ENCODE measurements at regions not wholly inside any gene's neighbourhood (a gene's known extent, or its start where the extent isn't known, plus 50 kb on each side); places are given as distances from the start of the nearest gene placed in this dataset.
"Not testable (repeated sequence)": the region's sequence is repeated elsewhere in the genome, so short reads cannot be mapped to it uniquely, and the experiment has no call there.

DNA sequence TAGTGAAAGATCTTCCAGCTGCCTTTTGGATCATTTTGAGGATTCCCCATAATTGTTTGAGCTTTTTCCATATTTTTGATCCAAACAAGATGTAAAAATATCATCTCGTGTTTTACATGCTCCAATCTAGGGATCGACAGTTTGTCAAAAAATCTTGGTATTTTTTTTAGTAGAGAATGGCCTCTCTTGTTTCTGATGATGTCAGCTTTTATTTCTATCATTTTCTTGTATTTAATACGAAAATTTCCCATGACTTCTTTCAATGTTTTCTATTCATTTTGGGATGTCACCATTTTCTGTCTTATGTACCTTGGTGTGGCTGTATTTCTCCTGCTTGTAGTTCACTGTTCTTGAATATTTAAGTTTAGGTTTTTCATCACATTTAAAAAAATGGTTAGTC is 812.0 kb upstream of the NCAM2 start:
- no peak for DNase-seq

- DNase-seq, result no peak
Observed at GRCh38 chr21:20187028-20187427, 811.2 kb upstream of the NCAM2 start.

DNA sequence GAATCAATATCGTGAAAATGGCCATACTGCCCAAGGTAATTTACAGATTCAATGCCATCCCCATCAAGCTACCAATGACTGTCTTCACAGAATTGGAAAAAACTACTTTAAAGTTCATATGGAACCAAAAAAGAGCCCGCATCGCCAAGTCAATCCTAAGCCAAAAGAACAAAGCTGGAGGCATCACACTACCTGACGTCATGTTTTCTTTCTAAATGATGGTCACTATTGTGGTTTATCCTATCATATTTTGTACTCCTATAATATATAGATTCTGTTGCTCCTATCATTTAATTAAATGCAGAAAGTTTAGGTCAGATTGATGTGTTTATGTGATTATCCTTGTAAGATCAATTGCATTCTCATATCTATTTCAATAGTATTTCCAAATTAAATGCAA is 796.9 kb upstream of the NCAM2 start:
- not testable (repeated sequence) for DNase-seq

DNA sequence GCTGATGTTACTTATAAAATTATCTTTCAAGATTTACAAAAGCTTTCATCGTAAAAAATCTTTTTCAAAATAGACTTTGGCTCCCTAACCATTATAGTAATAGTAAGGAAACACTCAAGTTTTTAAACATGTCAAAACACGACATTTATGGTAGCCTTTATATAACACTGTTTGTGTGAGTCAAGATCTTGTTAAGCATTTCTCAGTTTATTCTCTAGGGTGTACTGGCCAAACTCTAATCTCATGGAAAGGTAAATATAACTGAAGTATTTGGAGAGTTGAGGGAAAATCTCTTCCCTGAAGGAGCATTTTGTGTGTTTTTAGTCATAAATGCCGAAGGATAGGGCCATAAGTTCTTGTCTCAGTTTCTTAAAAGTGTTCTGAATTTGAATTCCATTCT is 790.9 kb upstream of the NCAM2 start:
- DNase-seq, result no peak

- no peak for DNase-seq
Observed at GRCh38 chr21:20215959-20216358, 782.2 kb upstream of the NCAM2 start.

GRCh38 chr21:20220586-20220985 is 777.6 kb upstream of the NCAM2 start:
- DNase-seq, result no peak

DNA sequence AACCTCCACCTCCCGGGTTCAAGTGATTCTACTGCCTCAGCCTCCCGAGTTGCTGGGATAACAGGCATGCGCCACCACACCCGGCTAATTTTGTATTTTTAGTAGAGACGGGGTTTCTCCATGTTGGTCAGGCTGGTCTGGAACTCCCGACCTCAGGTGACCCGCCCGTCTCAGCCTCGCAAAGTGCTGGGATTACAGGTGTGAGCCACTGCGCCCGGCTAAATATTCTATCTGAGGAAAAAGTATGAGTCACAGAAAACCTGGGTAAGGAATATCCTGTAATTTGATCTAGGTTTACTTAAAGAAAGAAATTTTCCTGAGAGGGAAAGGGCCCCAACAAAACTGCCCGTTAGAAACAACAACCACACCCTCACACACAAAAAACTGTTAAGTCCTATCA is 776.2 kb upstream of the NCAM2 start:
- not testable (repeated sequence) for DNase-seq

DNA sequence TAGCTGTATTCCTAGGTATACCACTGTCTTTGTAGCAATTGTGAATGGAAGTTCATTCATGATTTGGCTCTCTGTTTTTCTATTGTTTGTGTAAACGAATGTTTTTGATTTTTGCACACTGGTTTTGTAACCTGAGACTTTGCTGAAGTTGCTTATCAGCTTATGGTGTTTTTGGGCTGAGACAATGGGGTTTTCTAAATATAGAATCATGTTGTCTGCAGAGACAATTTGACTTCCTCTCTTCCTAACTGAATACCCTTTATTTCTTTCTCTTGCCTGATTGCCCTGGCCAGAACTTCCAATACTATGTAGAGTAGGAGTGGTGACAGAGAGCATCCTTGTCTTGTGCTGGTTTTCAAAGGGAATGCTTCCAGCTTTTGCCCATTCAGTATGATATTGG is 761.6 kb upstream of the NCAM2 start:
- DNase-seq, result not testable (repeated sequence)

GRCh38 chr21:20249401-20249800 is 748.8 kb upstream of the NCAM2 start:
- no peak for DNase-seq

- no peak for DNase-seq
Observed at GRCh38 chr21:20250337-20250736, 747.9 kb upstream of the NCAM2 start.

- DNase-seq, result no peak
Observed at GRCh38 chr21:20253261-20253660, 744.9 kb upstream of the NCAM2 start.

DNA sequence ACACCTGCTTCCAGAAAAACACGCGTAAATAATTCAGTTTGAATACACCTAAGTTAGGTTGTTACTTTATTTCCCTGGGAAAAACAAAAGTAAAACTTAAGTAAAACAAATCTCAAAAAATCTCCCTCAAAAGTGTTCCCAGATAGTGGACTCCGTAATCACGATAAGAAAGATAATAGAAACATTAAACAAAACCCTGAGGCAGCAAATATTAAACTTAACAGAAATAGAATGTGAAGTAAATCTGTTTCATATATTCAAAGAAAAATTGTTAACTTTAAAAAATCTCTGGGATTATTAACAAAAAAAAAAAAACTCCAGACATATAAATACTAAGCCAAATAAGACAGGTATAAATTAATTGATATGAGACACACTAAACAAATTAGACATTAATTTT is 743.2 kb upstream of the NCAM2 start:
- DNase-seq, result no peak

GRCh38 chr21:20257052-20257740 is 741.0 kb upstream of the NCAM2 start:
- no peak for DNase-seq

DNA sequence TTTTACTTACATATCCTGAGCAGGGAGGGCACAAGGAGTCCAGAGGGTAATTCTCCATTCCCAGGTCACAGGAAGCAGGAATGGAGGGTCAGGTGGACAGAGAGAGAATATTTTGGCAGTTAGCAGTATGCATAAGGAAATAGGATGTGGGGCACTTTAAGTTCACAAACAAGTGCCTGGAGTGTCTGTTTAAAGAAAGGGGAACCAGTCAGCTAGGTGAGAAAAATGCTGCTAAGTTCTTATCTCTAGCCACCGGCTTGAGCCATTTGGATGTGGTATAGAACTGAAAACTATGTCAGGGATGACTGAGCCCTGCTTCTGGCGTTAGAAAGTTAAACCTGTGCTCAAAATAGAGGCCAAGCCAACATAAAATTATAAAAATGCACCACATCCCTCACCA is 739.7 kb upstream of the NCAM2 start:
- no peak for DNase-seq

- DNase-seq, result no peak
Observed at GRCh38 chr21:20259031-20259867, 739.0 kb upstream of the NCAM2 start.

DNA sequence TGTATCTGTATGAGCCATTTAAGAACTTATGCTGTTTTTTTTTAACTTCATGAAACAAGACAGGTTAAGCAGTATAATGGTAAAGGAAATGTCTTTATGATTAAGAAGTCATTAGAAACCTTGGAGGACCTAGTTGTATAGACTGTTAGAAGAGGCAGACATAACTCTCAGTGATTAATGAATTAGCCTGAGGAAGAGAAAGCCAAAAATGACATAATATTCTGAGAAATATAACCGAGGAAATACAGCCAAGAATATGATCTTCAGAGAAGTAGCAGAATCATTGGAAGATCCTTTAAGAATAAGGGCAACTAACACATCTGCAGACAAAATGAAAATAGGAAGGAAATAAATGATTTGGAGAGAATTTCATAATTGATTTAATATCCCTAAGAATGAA is 738.1 kb upstream of the NCAM2 start:
- no peak for DNase-seq

DNA sequence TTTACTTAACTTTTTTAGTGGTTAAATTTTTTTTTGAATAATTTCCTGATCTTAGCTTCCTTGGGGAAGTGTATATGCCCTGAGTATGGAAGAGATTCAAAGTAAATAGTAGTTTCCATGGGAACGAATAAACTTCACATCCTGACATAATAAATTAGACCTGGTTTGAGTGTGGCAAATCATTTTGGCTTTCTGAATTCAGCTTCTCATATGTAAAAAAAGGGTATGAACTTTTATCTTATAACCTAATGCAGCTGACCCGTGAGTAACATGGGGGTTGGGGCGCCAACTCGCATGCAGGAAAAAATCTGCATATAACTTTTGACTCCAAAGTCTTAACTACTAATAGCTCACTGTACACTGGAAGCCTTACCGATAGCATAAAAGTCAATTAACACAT is 736.8 kb upstream of the NCAM2 start:
- no peak for DNase-seq

DNA sequence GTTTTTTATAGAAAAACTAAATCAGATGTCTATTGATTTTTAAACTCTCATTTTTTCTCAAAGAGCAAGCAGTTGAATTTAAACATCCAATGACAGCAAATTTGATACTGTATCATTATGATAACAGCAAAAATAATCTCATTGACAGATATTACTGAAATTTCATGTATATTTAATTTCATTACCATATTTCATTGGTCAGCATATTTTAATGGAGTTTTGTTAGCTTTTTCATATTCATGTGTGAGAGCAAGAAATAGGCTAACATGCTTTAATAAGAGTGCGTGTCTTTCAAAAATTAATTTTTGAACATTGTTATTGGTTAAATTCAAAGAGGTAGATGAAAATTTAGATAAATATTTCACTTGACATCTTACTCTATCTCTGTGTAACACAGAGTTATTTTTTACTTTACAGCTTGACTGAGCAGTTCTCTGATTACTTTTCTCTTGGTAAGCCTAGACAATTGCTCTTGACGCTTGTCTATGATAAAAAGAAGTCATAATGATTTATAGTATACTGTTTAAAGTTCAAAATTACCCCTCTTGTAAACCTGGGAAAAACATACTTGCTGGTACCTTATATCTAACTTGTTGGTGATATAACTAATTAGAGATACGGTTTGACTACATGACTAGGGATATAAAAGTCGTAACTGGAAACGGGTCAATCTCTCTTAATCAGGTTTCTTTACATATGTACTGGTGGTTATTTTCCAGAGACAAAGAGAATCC is 732.3 kb upstream of the NCAM2 start:
- DNase-seq, result no peak

DNA sequence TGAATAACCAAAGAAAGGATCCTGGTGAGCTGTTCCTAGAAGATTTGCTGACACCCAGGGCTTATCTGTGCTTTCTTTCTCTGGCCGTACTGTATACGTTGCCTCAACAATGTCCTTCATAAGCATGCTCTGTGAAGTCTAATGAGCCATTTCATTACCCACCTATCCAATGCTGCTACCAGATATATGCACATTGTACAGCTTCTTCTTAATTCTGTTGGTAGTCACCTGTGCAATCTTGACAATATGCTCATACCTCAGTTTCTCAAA is 731.8 kb upstream of the NCAM2 start:
- DNase-seq, result no peak

DNA sequence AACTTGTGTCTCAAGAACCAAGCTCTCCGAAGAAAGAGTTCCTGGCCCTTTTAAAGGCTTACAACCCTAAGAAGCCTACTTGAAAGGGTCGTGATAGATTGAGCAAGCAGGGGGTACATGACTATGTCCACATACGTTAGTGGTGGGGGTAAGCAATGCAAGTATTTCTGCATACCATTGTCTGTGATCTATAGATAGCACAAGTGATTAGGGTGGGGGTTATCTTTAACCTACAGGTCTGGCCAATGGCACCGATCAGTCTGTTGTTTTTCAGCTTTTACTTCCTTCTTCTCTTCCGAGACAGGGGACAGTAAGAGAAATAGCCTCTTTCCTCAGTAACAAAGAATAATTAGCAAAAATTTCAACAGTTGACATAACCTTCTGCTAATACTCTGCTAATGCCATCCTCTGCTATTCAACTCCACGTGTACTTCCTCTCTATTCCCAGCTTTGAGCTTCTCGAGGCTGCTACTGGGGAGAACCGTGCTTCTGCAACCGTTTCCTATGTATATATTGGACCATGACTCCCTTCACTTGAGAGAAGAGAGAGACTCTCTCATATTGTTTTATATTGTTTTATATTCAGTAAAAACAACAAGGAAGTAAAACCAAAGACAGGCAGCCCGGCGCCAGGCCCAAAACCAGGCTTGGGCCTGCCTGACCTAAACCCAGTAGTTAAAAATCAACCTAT is 727.7 kb upstream of the NCAM2 start:
- no peak for DNase-seq

DNA sequence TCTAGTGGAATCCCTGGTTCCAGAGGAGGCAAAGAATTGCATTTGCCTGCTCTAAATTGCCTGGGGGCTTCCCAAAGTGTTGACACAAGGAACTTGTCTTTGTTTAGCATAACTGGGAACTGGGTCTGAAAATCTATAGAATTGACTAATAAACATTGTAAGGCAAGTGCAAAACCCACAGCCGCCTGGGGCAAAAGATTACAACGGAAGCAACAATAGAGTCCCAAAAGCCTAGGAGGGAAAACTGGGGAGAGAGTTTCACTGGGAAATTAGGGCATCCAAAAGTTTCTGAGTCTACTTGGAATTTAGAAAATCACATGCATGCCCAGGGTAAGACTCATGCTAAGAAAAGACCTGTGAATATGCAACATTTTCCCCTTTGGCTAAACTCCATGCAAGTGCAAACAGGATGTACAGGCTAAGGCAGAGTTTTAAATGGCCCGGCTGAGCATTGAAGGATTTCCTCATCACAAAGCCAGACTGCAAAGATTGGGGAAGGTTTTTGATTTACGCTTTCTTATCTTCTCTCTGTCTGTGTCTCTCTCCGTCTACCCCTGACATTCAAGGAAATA is 725.3 kb upstream of the NCAM2 start:
- DNase-seq, result no peak

- no peak for DNase-seq
Observed at GRCh38 chr21:20276377-20276776, 721.8 kb upstream of the NCAM2 start.

DNA sequence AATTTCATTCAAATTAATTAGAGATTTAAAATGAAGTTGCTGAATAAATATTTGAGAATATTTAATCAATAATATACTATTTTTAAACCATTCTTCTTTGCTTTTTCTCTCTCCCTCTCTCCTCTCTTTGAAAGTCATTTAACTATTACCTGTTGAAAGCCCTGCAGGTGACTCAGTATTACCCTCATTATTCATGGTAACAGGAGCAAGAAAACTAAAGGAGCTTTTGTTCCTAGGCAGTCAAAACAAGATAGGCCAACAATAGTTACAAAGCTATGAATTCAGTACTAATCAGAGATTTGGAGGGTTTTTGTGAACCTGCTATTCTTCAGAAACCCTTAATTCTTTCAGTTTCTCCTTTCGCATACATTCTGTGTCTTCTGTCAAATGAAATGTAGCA is 721.3 kb upstream of the NCAM2 start:
- no peak for DNase-seq

All from occipital lobe (tissue), 1 donor.